Epithelial cell of esophagus (primary cell): ENCODE measurements at regions not wholly inside any gene's neighbourhood (a gene's known extent, or its start where the extent isn't known, plus 50 kb on each side); places are given as distances from the start of the nearest gene placed in this dataset.
A peak's percentile ranks its signal among the peaks of the same experiment; 100 is the strongest.
"Not testable (repeated sequence)": the region's sequence is repeated elsewhere in the genome, so short reads cannot be mapped to it uniquely, and the experiment has no call there.

Experiments
- DNase-seq: peaks from one replicate; pipeline ENCODE4 v3.0.0; 2010; ENCODE audit warnings: low read depth
- H3K4me3 ChIP-seq: 2 replicates; pipeline ENCODE4 v1.5.1; 2011; ENCODE audit warnings: mild to moderate bottlenecking, low read length, control low read depth
- TF ChIP-seq, protein P1 (sequence below): IDR thresholded peaks from 2 replicates; pipeline ENCODE4 v1.5.1; 2011; ENCODE audit warnings: low read depth, mild to moderate bottlenecking, low read length, control low read depth, inconsistent platforms; ENCODE audit not compliant: insufficient read depth; ENCODE audit errors: missing control alignments

DNA sequence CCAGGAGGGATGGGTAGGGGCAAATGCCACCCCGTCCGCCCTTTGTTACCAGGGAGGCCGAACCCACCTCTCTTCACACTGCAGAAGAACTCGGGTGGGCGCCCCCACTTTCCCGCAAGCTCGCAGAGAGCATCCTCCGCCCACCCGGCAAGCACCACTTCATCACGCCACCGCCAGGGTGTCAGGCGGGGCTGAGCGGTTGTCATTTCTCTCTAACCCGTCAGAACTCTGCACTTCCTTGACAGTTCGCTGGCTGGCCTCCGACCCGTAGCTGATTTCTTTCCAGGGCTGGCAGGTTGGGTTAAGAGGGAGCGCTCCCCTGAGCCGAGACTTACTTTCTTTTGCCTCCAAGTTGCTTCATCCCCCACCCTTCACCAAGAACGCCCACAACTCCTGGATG lies 130.7 kb downstream of the CRLF3 start:
- TF ChIP-seq, protein P1, sequence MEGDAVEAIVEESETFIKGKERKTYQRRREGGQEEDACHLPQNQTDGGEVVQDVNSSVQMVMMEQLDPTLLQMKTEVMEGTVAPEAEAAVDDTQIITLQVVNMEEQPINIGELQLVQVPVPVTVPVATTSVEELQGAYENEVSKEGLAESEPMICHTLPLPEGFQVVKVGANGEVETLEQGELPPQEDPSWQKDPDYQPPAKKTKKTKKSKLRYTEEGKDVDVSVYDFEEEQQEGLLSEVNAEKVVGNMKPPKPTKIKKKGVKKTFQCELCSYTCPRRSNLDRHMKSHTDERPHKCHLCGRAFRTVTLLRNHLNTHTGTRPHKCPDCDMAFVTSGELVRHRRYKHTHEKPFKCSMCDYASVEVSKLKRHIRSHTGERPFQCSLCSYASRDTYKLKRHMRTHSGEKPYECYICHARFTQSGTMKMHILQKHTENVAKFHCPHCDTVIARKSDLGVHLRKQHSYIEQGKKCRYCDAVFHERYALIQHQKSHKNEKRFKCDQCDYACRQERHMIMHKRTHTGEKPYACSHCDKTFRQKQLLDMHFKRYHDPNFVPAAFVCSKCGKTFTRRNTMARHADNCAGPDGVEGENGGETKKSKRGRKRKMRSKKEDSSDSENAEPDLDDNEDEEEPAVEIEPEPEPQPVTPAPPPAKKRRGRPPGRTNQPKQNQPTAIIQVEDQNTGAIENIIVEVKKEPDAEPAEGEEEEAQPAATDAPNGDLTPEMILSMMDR: peak; percentile 37
- not testable (repeated sequence) for H3K4me3 ChIP-seq, DNase-seq

DNA sequence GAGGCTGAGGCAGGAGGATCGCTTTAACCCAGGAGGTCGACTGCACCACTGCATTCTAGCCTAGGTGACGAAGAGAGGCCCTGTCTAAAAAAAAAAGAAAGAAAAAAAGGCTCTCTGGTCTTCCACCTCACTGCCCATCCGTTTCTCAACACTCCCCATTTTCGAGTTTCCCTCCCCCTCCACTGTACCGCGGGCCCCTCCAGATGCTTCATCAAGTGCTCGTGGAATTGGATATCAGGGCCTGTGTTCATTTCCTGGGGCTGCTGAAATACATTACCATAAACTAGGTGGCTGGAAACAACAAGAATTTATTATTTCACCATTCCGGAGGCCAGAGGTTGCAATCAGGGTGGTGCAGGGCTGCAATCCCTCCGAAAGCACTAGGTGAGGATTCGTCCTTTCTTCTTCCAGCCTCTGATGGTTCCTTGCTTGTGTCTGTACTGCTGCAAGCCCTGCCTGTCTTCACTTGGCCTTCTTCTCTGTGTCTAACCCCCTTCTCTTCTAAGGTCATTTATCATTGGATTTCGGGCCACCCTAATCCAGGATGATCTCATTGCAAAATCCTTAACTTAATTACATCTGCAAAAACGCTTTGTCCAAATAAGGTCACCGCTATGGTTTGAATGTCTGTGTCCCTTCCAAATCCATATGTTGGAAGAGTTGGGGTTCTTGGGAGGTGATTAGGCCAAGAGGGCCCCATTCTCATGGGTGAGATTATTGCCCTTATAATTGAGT lies 135.1 kb downstream of the CRLF3 start:
- H3K4me3 ChIP-seq, DNase-seq: not testable (repeated sequence)

DNA sequence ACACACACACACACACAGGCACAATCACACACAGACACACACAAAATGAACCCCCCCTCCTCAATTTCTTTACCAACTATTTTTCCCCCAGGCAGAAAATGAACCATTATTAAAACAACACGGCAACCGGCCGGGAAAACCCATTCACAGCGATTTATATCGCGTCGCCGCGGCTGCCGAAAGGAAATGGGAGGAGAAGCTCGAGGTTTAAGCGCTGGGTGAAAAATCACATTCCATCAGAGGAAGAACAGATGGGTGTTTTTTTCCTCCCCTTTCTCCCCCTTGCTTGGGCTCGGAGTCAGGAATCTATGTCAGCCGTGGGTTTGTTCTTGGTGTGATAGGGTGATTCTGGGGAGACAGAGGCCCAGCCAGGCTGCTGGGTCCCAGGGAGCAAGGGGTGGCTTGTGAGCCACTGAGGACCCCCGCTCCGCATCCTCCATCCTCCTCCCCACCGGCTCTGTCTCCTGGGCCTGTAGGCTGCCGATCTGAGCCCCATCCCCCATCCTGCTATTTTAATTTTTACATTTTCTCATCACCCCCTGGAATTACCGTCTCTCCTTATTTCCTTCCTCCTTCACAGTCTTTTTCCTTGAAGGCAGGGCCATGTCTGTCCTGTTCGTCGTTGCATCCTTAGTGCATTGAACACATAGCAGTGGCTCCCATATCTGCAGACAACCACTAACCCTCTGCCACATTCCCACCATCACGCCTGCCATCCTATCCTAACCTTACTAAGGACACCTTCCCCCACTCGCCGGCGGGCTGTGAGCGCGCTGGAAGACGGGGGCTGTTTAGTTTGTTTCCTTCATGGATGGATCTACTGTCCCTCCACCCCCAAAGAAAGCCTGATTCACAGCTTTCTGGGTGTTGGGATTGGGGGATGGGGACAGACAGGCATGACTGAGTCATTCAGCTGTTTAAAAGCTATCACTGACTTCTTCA lies 137.7 kb downstream of the CRLF3 start:
- DNase-seq, H3K4me3 ChIP-seq: not testable (repeated sequence)

DNA sequence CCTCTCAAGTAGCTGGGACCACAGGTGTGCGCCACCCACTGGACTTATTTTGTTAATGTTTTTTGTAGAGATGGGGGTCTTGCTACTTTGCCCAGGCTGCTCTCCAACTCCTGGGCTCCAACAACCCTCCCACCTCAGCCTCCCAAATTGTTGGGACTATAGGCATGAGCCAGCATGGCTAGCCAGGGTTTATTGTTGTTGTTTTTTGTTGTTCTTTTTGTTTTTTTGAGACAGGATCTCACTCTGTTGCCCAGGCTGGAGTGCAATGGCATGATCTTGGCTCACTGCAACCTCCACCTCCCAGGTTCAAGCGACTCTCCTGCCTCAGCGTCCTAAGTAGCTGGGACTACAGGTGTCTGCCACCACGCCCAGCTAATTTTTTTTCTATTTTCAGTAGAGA lies 142.2 kb downstream of the CRLF3 start:
- not testable (repeated sequence) for DNase-seq, H3K4me3 ChIP-seq

DNA sequence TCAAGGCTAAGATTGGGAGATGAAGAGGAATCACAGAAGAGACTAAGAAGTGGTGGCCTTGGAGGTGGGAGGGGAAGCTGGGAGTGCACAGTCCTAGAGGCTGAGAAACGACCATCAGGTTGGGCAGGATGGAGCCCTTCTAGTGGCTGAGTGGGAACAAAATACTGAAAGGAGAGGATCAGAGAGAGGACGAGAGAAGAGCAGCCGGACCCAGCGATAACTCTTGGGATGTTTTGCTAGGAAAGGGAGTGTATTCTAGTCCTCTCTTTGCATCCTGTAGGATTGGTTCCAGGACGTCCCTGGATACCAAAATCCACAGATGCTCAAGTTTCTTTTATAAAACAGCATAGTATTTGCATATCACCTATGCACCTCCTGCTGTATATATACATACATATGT lies 143.8 kb downstream of the CRLF3 start:
- DNase-seq, H3K4me3 ChIP-seq: not testable (repeated sequence)

DNA sequence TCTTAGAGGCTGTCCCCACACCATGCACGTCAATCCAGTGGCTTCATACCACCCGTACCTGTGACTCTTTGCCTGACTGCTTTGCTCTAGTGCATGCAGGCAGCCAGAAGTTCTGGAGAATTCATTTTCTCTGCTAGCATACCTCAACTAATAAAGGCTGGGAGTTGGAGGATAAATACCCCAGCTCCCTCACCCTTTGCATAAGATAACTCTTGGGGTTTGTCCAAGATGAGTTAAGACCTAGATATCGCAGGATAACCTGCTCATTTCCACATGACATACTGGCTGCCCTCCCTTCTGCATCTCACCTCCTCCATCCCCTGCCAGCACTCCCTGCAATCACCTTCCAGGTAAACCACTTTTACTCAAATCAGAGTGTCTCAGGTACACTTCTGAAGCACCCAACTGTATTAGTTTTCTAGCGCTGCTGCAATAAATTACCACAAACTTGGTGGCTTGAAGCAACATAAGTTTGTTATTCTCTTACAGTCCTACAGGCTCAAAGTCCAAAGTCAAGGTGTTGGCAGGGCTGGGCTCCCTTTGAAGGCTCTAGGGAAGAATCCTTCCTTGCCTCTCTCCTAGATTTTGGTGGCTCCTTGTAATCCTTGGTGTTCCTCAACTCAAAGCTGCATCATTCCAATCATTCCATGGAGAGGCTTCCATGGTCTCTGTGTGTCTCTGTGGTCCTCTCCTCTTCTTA lies 146.8 kb downstream of the CRLF3 start:
- TF ChIP-seq, protein P1: no peak
- no peak for DNase-seq
- no peak overlapping the region for H3K4me3 ChIP-seq

DNA sequence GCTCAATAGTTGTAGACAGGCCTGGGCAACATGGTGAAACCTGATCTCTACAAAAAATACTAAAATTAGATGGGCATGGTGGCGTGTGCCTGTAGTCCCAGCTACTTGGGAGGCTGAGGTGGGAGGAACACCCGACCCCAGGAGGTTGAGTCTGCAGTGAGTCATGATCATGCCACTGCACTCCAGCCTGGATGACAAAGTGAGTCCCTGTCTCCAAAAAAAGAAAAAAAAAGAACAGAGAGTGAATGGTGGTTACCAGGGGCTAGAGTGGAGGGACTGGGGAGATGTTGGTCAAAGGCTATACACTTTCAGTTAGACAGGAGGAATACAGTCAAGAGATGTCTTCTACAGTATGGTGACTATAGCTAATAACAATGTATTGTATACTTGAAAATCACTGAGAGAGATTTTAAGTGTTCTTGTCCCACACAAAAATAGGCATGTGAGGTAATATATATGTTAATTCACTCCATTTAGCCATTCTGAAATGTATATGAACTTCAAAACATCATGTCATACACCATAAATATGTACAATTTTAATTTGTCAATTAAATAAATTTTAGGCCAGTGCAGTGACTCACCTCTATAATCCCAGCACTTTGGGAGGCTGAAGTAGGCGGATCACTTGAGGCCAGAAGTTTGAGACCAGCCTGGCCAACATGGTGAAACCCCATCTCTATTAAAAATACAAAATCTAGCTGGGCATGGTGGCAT lies 148.6 kb downstream of the CRLF3 start:
- not testable (repeated sequence) for DNase-seq, H3K4me3 ChIP-seq

DNA sequence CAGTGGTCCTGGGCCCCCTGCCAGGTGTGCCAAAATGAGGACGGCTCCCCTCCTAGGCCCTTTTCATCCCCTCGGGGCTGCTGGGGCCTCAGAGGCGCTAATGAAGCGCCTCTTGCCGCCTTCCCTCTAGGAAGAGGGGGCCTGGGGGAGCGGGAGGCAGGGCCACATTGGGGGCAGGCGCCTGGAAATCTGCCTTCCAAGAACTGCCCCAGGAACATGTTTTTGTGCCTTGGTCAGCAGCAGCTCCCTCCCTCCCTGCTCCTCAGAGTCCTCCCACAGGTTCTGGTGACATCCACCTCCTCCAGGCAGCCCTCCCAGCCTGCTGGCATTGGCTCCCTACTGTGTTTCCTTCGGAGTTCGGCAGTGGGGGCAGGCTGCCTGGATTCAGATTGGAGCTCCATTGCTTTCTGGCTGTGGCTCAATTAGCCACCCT lies 155.3 kb downstream of the CRLF3 start:
- DNase-seq, H3K4me3 ChIP-seq: not testable (repeated sequence)

DNA sequence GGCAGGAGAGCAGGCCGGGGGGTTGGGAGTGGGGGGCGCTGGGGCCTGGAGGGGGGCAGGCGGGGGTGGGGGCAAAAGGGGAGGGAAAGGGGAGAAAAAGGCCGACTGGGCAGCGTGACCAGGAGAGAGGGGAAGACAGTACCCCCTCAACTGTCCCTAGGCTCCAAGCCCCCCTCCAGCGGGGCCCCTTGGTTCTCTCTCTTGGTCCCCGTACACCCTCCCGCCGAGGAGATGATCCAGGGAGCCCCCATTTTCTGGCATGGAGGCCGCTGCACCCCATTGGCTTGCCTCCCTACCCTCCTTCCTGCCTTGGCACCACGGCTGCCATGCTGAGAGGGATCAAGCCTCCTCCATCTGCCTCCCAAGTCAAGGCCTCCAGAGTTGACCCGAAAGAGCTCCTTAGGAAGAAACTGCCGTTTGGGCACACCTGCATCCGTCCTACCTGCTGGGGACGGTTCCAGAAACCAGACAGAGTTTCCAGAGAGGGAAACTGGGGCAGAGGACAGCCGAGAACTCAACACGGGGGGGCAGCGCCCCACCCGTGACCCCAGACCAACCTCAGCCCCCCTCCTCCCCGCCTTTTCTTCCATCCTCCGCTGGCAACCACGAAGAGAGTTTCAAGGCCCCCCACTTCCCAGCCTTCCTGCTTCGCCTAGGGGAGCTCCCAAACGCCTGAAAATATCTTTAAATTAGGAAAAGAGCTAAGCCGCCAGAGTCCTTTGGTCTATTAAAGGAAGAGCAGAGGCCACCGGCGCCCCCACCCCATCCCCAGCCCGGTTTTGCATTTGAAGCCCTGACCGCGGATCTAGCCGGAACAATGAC lies 155.9 kb downstream of the CRLF3 start:
- H3K4me3 ChIP-seq, DNase-seq: not testable (repeated sequence)

DNA sequence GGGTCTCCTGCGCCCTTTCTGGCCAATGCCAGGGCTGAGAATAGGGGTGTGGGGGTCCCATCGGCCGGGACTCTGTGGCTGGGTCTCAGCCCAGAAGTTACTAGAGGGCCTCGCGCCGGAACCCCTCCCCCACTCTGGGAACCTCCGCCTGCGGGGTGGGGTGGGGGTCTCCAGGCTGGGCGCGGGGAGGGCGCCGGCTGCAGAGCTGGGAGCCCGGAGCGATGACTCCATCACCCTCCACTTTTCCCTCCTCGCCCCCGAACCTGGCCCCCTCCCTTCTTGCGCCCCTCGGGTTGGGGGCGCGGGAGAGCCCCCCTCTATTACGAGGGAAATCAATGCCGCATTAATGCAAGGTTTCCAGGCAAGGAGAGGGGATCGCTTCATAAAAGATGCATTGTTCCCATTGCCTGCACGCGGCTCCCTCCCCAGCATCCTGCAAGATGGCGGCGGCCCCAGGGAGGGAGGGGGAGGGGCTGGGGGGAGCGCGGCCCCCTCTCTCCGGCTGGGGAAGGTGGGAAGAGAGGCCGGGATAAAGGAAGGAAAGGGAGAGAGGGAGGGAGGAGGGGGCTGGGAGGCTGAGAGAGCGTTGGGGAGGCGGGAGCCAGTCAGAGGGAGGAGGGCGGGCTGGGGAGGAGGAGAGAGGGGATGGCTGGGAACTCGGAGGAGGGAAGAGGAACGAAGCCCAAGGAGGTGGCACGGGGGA lies 156.7 kb downstream of the CRLF3 start:
- peak; percentile 27 for DNase-seq
- H3K4me3 ChIP-seq: peak overlapping the region; percentile 41

DNA sequence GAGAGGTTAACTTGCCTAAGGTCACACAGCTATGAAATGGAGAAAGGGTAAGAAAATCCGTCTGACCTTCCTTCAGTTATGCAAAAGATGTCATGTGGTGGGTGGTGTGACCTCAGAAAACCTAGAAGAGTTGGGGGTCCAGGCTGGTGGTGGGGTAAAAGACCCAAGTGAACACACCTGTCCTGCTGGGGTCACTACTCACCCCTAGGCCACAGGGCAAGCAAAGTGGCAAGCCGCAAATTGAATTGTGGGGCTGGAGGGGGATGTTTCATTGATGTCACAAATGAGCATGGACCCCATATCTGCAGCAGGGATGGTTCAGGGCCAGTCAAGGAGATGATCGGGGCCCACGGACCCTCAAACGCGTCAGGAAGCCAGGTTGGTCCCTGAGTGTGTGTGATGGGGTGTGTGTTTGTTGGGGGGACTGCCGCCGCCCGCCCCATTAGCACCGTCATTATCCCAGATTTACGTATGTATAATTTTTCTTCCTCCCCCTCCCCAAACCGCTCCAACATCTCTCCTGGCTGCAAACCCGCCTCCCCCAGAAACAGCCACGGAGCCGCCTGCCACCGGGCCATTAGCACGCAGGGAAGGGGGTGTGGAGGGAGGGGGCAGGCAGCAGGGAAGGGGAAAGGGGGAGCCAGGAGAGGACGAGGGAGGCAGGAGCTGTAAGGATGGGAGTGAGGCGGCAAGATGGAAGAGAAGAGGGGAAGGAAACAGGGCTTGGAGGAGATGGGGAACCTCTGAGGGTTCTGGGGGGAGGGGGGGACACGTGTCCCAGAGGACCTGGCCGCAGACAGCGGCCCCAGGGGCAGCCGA lies 157.4 kb downstream of the CRLF3 start:
- not testable (repeated sequence) for H3K4me3 ChIP-seq, DNase-seq

DNA sequence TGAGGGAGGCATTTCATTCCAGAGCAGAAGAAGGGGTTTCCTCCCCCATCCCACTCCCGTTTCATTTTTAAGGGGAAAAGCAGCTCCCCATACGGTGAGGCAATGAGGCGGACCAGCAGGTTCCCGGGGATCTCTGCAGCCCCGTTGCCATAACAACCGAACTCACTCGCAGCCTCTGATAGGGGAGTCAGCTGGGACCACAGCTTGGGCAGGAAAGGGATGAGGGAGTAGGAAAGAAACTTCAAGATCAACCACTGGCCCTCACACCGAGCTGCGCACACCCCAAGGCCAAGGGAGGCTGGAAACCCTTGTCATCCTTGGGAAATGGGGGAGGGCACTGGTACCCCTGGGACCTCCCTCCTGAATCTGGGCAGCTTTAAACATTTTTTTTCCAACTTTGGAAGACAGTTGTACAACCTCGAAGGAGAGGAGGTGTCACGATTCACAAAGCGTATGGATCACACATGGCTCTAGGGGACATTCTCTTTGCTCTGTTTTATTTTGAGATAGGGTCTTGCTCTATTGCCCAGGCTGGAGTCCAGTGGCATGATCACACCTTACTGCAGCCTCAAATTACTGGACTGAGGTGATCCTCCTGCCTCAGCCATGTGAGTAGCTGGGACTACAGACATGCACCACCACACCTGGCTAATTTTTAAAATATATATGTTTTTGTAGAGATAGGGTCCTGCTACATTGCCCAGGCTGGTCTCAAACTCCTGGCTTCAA lies 160.6 kb downstream of the CRLF3 start:
- H3K4me3 ChIP-seq, DNase-seq: not testable (repeated sequence)

DNA sequence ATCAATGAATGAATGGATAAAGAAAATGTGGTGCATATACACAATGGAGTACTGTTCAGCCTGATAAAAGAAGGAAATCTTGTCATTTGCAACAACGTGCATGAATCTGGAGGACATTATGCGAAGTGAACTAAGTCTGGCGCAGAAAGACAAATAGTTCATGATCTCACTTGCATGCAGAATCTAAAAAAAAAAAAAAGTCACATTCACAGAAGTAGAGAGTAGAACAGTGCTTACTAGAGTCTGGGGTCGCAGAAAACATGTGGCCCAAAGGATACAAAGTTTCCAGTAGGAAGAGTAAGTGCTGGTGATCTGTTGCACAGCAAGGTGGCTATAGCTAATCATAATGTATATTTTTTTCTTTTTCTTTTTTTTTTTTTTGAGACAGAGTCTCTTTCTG lies 167.3 kb downstream of the CRLF3 start:
- not testable (repeated sequence) for H3K4me3 ChIP-seq, DNase-seq
